Keratinocyte (primary cell): ENCODE measurements at regions not wholly inside any gene's neighbourhood (a gene's known extent, or its start where the extent isn't known, plus 50 kb on each side); places are given as distances from the start of the nearest gene placed in this dataset.

ENCODE experiments used
- DNase-seq: peaks from one replicate; pipeline ENCODE4 v3.0.0-alpha.2; 2011; ENCODE audit warnings: low read depth, missing footprints, low spot score
- FAIRE-seq: peaks from 2 replicates; lab custom pipeline; 2011; peaks lifted over from hg19 to GRCh38; lab: Jason Lieb, UNC
- H2AFZ ChIP-seq: 2 replicates; pipeline ENCODE4 v1.6.0; 2012; ENCODE audit warnings: low read length, control low read depth, inconsistent platforms; ENCODE audit not compliant: control insufficient read depth
- H3K27ac ChIP-seq: 2 replicates; pipeline ENCODE4 v1.5.1; 2011; ENCODE audit warnings: low read length; ENCODE audit not compliant: control insufficient read depth, insufficient read depth
- H3K27me3 ChIP-seq: 3 replicates; pipeline ENCODE4 v1.6.0; 2011; ENCODE audit warnings: low read length; ENCODE audit not compliant: control insufficient read depth, insufficient read depth; ENCODE audit errors: extremely low read depth
- H3K36me3 ChIP-seq, 2 experiments: 2 replicates in 1 of 2; 3 replicates in 1 of 2; pipeline ENCODE4 v1.5.1; 2011; ENCODE audit warnings: low read length in 2 of 2, mild to moderate bottlenecking in 1 of 2; ENCODE audit not compliant: control insufficient read depth in 2 of 2, insufficient read depth in 2 of 2; ENCODE audit errors: extremely low read depth in 1 of 2
- H3K4me1 ChIP-seq: 3 replicates; pipeline ENCODE4 v1.5.1; 2011; ENCODE audit warnings: low read length; ENCODE audit not compliant: control insufficient read depth, insufficient read depth; ENCODE audit errors: extremely low read depth
- H3K4me2 ChIP-seq: 3 replicates; pipeline ENCODE4 v1.6.0; 2011; ENCODE audit warnings: low read depth, low read length; ENCODE audit not compliant: control insufficient read depth, insufficient read depth; ENCODE audit errors: extremely low read depth
- H3K4me3 ChIP-seq, 3 experiments: fragments of 200-600 bp in 1 of 3; sonication (generic) in 1 of 3; 2 replicates in 2 of 3; 3 replicates in 1 of 3; pipeline ENCODE4 v1.5.1; 2011 to 2016; ENCODE audit warnings: low read length in 3 of 3, mild to moderate bottlenecking in 3 of 3, control low read depth in 2 of 3, inconsistent platforms in 1 of 3, low read depth in 1 of 3, mixed read lengths in 1 of 3, mixed run types in 1 of 3, moderate library complexity in 1 of 3; ENCODE audit not compliant: control insufficient read depth in 2 of 3, insufficient read depth in 2 of 3; ENCODE audit errors: extremely low read depth in 1 of 3
- H3K79me2 ChIP-seq: 2 replicates; pipeline ENCODE4 v1.6.0; 2012; ENCODE audit warnings: low read length; ENCODE audit not compliant: control insufficient read depth, insufficient read depth
- H3K9ac ChIP-seq: 3 replicates; pipeline ENCODE4 v1.6.0; 2011; ENCODE audit warnings: low read length; ENCODE audit not compliant: control insufficient read depth, insufficient read depth; ENCODE audit errors: extremely low read depth
- H3K9me1 ChIP-seq: 3 replicates; pipeline ENCODE4 v1.6.0; 2011; ENCODE audit warnings: low read length; ENCODE audit not compliant: control insufficient read depth, insufficient read depth; ENCODE audit errors: extremely low read depth
- H3K9me3 ChIP-seq: 2 replicates; pipeline ENCODE4 v1.5.1; 2012; ENCODE audit warnings: low read depth, low read length; ENCODE audit not compliant: control insufficient read depth
- H4K20me1 ChIP-seq: 3 replicates; pipeline ENCODE4 v1.6.0; 2011; ENCODE audit warnings: low read length; ENCODE audit not compliant: control insufficient read depth, insufficient read depth; ENCODE audit errors: extremely low read depth
- EZH2 ChIP-seq: IDR thresholded peaks from one replicate; pipeline ENCODE4 v1.6.1; 2012; ENCODE audit warnings: inconsistent platforms, mild to moderate bottlenecking, low read length, moderate library complexity
- dilution Hi-C: fragments of 300-500 bp; cut with MboI; formaldehyde crosslinking; loops from one replicate; pipeline ENCODE4 v1.7.0; 2020; ENCODE audit warnings: low sequenced_read_pairs; ENCODE audit not compliant: extremely low pct_ligation_motif_present
- TF ChIP-seq, protein P1 (sequence below), 3 experiments: IDR thresholded peaks in 1 of 3; conservative IDR thresholded peaks in 1 of 3; optimal IDR thresholded peaks in 1 of 3; 2 replicates in 2 of 3; 3 replicates in 1 of 3; pipeline versions ENCODE3 to v1.5.1; 2011; ENCODE audit warnings: low read length in 3 of 3, mild to moderate bottlenecking in 3 of 3, moderate library complexity in 2 of 3, control low read depth in 1 of 3, inconsistent platforms in 1 of 3; ENCODE audit not compliant: insufficient read depth in 2 of 3; ENCODE audit errors: extremely low read depth in 1 of 3

DNA sequence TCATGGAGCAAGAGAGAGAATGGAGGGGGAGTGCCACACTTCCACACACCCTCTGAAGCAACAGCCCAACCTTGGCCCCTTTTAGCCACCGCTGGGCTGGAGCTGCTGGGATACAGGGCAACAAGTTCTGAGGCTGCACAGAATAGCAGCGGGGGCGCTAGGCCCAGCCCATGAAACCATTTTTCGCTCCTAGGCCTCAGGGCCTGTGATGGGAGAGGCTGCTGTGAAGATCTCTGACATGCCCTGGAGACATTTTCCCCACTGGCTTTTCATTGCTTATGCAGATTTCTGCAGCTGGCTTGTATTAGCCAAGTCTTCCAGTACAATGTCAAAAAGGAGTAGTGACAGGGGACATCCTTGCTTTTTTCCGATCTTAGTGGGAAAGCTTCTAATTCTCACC, 202.3 kb upstream of the B3GALT2 start:
- H2AFZ ChIP-seq, result no peak overlapping the region
- dilution Hi-C loops, result no loop called here
- H3K27me3 ChIP-seq, result no peaks in the 10 kb centered on the region
- H4K20me1 ChIP-seq, result no peaks in the 10 kb centered on the region
- DNase-seq, result no peak
- no peaks in the 10 kb centered on the region for H3K9me3 ChIP-seq
- TF ChIP-seq, protein P1, sequence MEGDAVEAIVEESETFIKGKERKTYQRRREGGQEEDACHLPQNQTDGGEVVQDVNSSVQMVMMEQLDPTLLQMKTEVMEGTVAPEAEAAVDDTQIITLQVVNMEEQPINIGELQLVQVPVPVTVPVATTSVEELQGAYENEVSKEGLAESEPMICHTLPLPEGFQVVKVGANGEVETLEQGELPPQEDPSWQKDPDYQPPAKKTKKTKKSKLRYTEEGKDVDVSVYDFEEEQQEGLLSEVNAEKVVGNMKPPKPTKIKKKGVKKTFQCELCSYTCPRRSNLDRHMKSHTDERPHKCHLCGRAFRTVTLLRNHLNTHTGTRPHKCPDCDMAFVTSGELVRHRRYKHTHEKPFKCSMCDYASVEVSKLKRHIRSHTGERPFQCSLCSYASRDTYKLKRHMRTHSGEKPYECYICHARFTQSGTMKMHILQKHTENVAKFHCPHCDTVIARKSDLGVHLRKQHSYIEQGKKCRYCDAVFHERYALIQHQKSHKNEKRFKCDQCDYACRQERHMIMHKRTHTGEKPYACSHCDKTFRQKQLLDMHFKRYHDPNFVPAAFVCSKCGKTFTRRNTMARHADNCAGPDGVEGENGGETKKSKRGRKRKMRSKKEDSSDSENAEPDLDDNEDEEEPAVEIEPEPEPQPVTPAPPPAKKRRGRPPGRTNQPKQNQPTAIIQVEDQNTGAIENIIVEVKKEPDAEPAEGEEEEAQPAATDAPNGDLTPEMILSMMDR (optimal IDR thresholded peaks at IDR 0.05 in 1 of 3, IDR thresholded peaks at IDR 0.05 in 1 of 3, conservative IDR thresholded peaks at IDR 0.05 in 1 of 3; ENCODE audit: extremely low read depth in 1 of 3, insufficient read depth in 2 of 3, low read length in 3 of 3), result no peak
- no peak for TF ChIP-seq EZH2
- H3K4me2 ChIP-seq, result no peak overlapping the region
- H3K9ac ChIP-seq, result no peak overlapping the region
- no peaks in the 10 kb centered on the region for H3K79me2 ChIP-seq
- FAIRE-seq, result no peak
- no peaks in the 10 kb centered on the region for H3K9me1 ChIP-seq
- H3K4me1 ChIP-seq, result no peaks in the 10 kb centered on the region
- no peak overlapping the region for H3K4me3 ChIP-seq
- no peaks in the 10 kb centered on the region for H3K36me3 ChIP-seq
- no peak overlapping the region for H3K27ac ChIP-seq

DNA sequence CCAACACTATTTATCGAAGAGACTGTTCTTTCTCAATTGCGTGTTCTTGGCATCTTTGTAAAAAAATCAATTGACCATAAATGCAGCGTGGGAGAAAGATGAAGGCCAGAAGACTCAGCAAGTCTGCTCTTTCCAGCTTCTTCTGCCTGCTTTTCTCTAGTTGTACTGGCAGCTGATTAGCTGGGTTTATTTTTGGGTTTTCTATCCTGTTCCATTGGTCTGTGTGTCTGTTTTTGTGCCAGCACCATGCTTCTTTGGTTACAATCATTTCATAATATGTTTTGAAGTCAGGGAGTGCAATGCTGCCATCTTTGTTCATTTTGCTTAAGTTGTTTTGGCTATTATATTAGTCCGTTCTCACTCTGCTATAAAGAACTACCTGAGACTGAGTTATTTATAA, 201.8 kb upstream of the B3GALT2 start:
- no peak overlapping the region for H3K9ac ChIP-seq
- TF ChIP-seq, protein P1 (optimal IDR thresholded peaks at IDR 0.05 in 1 of 3, IDR thresholded peaks at IDR 0.05 in 1 of 3, conservative IDR thresholded peaks at IDR 0.05 in 1 of 3; ENCODE audit: extremely low read depth in 1 of 3, insufficient read depth in 2 of 3, low read length in 3 of 3), result no peak
- TF ChIP-seq EZH2, result no peak
- no peaks in the 10 kb centered on the region for H3K9me3 ChIP-seq
- no peak for FAIRE-seq
- H3K27ac ChIP-seq, result no peak overlapping the region
- H4K20me1 ChIP-seq, result no peaks in the 10 kb centered on the region
- no peaks in the 10 kb centered on the region for H3K79me2 ChIP-seq
- no peaks in the 10 kb centered on the region for H3K9me1 ChIP-seq
- dilution Hi-C loops, result no loop called here
- no peaks in the 10 kb centered on the region for H3K36me3 ChIP-seq
- H3K4me2 ChIP-seq, result no peak overlapping the region
- no peak overlapping the region for H3K4me3 ChIP-seq
- no peak for DNase-seq
- no peaks in the 10 kb centered on the region for H3K4me1 ChIP-seq
- no peaks in the 10 kb centered on the region for H3K27me3 ChIP-seq
- H2AFZ ChIP-seq, result no peak overlapping the region
